Neutrophil (primary cell): ENCODE measurements at regions not wholly inside any gene's neighbourhood (a gene's known extent, or its start where the extent isn't known, plus 50 kb on each side); places are given as distances from the start of the nearest gene placed in this dataset.

Experiments
- H3K27ac ChIP-seq: fragments of 200-600 bp; sonication (generic); 2 replicates; pipeline ENCODE4 v1.5.1; 2016; ENCODE audit warnings: mild to moderate bottlenecking, moderate library complexity
- H3K27me3 ChIP-seq: fragments of 200-600 bp; sonication (generic); 2 replicates; pipeline ENCODE4 v1.6.0; 2016; ENCODE audit warnings: mild to moderate bottlenecking
- H3K36me3 ChIP-seq: fragments of 200-600 bp; sonication (generic); 2 replicates; pipeline ENCODE4 v1.5.1; 2017
- H3K4me1 ChIP-seq, 2 experiments: fragments of 200-600 bp in 1 of 2; sonication (generic) in 1 of 2; 1 replicate in 1 of 2; 2 replicates in 1 of 2; pipeline versions ENCODE4 v1.5.1 to v1.6.1; 2013 to 2016; ENCODE audit warnings: low read depth in 1 of 2, low read length in 1 of 2, mild to moderate bottlenecking in 1 of 2, moderate library complexity in 1 of 2; ENCODE audit not compliant: control insufficient read depth in 1 of 2, insufficient read depth in 1 of 2
- H3K4me3 ChIP-seq, 2 experiments: fragments of 200-600 bp in 1 of 2; sonication (generic) in 1 of 2; 1 replicate in 1 of 2; 2 replicates in 1 of 2; pipeline ENCODE4 v1.5.1; 2013 to 2016; ENCODE audit warnings: low read depth in 1 of 2, low read length in 1 of 2, mild to moderate bottlenecking in 1 of 2, moderate library complexity in 1 of 2
- H3K9me3 ChIP-seq: fragments of 200-600 bp; sonication (generic); 2 replicates; pipeline ENCODE4 v1.5.1; 2016
- CTCF ChIP-seq: fragments of 200-600 bp; sonication (generic); IDR thresholded peaks from 2 replicates; pipeline ENCODE4 v1.5.1; 2016; ENCODE audit warnings: antibody characterized with exemption

DNA sequence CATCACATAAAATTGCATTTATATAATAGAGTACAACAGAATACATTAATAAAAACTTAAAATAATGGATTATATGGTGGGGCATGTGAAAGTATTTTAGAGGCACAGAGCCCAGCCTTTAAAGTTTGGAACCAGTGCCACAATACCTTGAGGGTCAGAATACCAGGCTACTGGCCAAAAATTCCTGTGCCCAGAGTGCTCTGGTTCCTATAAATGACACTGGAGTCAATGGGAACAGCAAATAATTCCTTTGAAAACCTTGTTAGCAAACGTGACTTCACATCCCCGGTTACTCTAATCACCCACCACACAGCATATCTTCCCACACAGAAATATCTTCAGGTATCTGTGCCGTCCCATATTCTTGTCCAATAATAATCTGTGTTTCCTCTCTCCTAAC, 1242.6 kb downstream of the DIAPH3 start:
- Histone ChIP-seq H3K36me3 (no peaks in the 10 kb centered on the region), H3K4me3 (no peak overlapping the region), H3K9me3 (no peaks in the 10 kb centered on the region), H3K4me1 (no peaks in the 10 kb centered on the region), H3K27ac (no peak overlapping the region), H3K27me3 (no peaks in the 10 kb centered on the region)
- TF ChIP-seq CTCF = no peak

DNA sequence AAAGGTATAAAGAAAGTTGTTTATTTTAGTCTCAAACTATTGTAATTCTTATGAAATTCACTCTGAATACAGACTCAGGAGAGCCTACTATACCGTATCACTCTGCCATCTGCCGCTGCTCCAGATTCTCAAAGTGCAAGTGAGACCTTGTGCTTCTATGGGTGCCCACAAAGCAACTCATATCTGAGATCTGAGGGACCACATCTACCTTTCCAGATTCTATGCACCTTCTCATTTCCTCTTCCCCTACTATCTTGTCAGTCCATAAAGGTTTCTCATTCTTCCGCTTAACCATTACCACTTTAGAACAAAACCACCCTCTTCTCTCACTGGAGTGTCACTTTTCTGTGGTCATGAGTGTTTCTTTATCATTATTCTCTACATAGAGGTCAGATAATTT, 1236.9 kb downstream of the DIAPH3 start:
- no peaks in the 10 kb centered on the region for H3K27me3 ChIP-seq
- no peaks in the 10 kb centered on the region for H3K9me3 ChIP-seq
- no peak for TF ChIP-seq CTCF
- H3K4me3 ChIP-seq = no peak overlapping the region
- H3K36me3 ChIP-seq = no peaks in the 10 kb centered on the region
- H3K4me1 ChIP-seq = no peaks in the 10 kb centered on the region
- no peak overlapping the region for H3K27ac ChIP-seq

- Histone ChIP-seq H3K4me1 (no peaks in the 10 kb centered on the region), H3K4me3 (no peak overlapping the region), H3K27ac (no peak overlapping the region), H3K27me3 (no peaks in the 10 kb centered on the region), H3K36me3 (no peaks in the 10 kb centered on the region), H3K9me3 (no peaks in the 10 kb centered on the region)
- no peak for TF ChIP-seq CTCF
Observed at GRCh38 chr13:58933475-58933874, 1230.3 kb downstream of the DIAPH3 start.

DNA sequence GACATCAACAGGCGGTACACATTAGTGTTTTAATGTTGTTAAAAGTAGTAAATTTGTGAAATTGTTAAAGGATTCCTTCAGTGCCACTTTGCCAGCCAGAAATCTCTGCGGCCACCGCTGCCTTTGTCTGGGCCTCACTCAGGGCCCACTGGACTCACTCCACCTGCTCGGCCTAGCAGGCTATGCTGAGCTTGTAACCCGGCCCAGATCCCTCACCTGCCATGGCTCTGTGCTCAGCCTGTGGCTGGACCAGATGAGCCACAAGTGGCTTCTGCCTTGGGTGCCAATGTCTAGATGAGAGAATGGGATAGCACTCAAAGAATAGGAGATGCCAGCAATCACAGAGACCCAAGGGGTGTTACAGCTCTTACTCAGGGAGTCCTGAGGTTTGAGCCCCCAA, 1228.0 kb downstream of the DIAPH3 start:
- Histone ChIP-seq H3K27ac (no peak overlapping the region), H3K9me3 (no peaks in the 10 kb centered on the region), H3K27me3 (no peaks in the 10 kb centered on the region), H3K4me3 (no peak overlapping the region), H3K36me3 (no peaks in the 10 kb centered on the region), H3K4me1 (no peaks in the 10 kb centered on the region)
- no peak for TF ChIP-seq CTCF

GRCh38 chr13:58946274-58946673, 1217.5 kb downstream of the DIAPH3 start:
- Histone ChIP-seq H3K4me1 (no peaks in the 10 kb centered on the region), H3K4me3 (no peak overlapping the region), H3K27me3 (no peaks in the 10 kb centered on the region), H3K27ac (no peak overlapping the region), H3K9me3 (peaks cover 13% of the 10 kb centered on the region), H3K36me3 (no peaks in the 10 kb centered on the region)
- no peak for TF ChIP-seq CTCF

GRCh38 chr13:58949646-58950045, 1214.1 kb downstream of the DIAPH3 start:
- TF ChIP-seq CTCF = no peak
- no peak overlapping the region for H3K27ac ChIP-seq

More at GRCh38 chr13:58949646-58950045, 1214.1 kb downstream of the DIAPH3 start:
- Histone ChIP-seq H3K4me3 (no peak overlapping the region), H3K27me3 (no peaks in the 10 kb centered on the region), H3K36me3 (no peaks in the 10 kb centered on the region), H3K4me1 (no peaks in the 10 kb centered on the region), H3K9me3 (peaks cover 13% of the 10 kb centered on the region)
